ENCODE measurements at regions not wholly inside any gene's neighbourhood (a gene's known extent, or its start where the extent isn't known, plus 50 kb on each side); places are given as distances from the start of the nearest gene placed in this dataset.

- no peak for TF ChIP-seq CEBPB (IDR thresholded peaks at IDR 0.05)
- no peak for TF ChIP-seq PHF8 (IDR thresholded peaks at IDR 0.05; ENCODE audit: borderline replicate concordance, low read depth)
- no peak for TF ChIP-seq MYC (IDR thresholded peaks at IDR 0.05; ENCODE audit: borderline replicate concordance, low read length)
- TF ChIP-seq CTCF (IDR thresholded peaks at IDR 0.05): no peak
- no peak for TF ChIP-seq REST (IDR thresholded peaks at IDR 0.05)
- TF ChIP-seq POLR2A (IDR thresholded peaks at IDR 0.05; ENCODE audit: low read length): no peak
- TF ChIP-seq RCOR1 (IDR thresholded peaks at IDR 0.05; ENCODE audit: low read depth, low read length): no peak
- no peak for TF ChIP-seq GATA3 (IDR thresholded peaks at IDR 0.05; ENCODE audit: borderline replicate concordance)
- TF ChIP-seq ZFP36 (IDR thresholded peaks at IDR 0.05; ENCODE audit: borderline replicate concordance, partially characterized antibody): no peak
- TF ChIP-seq ATOH8 (CRISPR knock-in tag; IDR thresholded peaks at IDR 0.05; ENCODE audit: low read depth): no peak
- TF ChIP-seq RAD21 (conservative IDR thresholded peaks at IDR 0.05 in 1 of 2, IDR thresholded peaks at IDR 0.05 in 1 of 2): no peak
These were observed 106.4 kb upstream of the ANO1 start for GRCh38 chr11:69971741-69972140.

All from A549 (cell line).